NCI-H1694 (cell line): ENCODE measurements at regions not wholly inside any gene's neighbourhood (a gene's known extent, or its start where the extent isn't known, plus 50 kb on each side); places are given as distances from the start of the nearest gene placed in this dataset.
A peak's percentile ranks its signal among the peaks of the same experiment; 100 is the strongest.
"Not testable (repeated sequence)": the region's sequence is repeated elsewhere in the genome, so short reads cannot be mapped to it uniquely, and the experiment has no call there.

Source experiments
- DNase-seq: peaks from one replicate; lab custom pipeline; 2025; lab: John Stamatoyannopoulos, UW

DNA sequence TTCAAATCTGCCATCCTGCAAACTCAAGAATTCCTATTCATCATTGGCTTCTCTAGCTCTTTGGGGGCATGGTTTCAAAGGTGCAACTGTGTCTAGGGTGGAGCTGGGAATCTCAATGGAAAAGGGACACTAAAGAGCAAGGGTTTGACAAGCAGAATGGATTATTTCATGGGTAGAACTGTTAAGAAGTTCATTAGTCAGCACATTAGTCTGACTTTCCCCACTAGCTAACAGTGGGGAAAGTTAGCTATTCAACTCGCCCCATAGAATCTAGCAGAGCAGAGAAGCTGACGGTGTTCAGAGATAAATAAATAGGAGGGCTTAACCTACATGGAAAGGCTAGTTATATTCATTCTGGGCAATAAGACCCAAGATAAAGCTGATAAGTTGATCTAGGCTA, 153.9 kb downstream of the EMP1 start:
- DNase-seq: no peak

DNA sequence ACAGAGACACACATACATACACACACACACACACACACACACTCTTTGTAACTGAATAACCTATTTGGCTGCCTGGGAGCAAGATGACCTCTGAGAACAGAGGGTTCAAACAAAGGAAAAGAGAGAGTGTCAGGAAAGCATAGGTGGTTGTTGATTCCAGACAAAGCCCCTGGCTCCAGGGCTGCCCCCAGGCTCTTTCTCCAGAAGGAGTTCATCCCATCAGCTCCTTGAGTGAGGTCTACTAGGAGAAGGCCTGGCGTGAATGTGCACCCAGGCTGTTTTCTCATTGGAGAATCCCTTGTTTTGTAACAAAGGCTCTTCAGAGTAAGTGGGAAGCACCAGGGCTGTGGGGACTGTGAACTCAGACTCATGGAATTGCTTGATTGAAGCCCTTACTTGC, 151.9 kb downstream of the EMP1 start:
- no peak for DNase-seq

DNA sequence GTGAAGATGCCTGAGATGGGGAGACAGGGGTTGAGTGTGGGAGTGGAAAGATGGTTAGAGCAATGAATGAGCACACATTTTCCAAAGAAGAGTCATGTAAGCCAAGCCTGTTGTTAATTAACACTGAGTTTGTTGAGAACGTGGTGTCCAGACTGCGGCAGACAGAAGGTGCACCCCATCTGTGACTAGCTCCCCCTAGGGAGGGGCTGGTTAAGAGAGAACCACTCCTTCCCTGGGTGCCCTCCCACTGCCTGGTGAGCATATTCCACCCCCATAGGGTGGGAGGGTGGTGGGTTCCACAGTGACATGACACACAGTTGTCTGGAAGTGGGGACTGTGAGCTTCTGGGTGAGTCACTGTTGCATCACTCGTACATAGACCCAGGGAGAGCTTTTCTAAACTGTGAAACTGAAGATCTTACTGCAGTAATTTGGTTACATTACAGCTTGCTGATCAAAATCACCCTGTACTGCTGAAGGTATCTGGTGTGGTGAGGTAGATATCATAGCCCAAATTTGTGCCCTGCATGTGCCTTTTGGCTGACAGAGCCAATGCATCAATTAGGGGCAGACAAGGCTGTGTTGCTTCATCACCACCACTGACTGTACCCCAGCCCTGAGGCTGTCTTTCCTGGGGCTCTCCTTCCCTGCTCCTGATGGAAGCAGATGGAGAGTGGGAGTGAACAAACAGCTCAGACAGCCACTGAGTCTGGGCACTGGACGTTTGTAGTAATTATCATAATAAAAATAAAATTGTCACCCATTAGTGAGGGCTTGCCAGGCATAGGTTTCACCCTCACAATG, 150.9 kb downstream of the EMP1 start:
- DNase-seq: peak; percentile 9

DNA sequence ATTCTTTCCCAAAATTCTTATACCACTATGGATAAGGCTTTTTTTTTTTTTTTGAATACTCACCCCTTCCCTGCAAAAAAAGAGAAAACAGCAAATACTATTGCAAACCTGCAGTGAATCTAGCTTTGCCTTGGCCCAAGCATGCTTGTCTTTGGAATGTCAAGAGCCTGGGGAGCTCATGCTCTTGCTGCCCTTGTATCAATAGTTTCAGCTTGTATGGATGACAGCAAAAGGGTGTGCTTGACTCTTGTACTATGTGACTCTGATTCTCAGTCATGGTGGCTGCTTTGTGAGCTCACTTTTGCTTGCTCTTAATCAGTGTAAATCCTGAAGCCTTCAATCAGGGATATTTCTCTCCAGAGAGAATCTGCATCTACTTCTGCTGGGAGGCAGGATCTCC, 149.2 kb downstream of the EMP1 start:
- DNase-seq: no peak

DNA sequence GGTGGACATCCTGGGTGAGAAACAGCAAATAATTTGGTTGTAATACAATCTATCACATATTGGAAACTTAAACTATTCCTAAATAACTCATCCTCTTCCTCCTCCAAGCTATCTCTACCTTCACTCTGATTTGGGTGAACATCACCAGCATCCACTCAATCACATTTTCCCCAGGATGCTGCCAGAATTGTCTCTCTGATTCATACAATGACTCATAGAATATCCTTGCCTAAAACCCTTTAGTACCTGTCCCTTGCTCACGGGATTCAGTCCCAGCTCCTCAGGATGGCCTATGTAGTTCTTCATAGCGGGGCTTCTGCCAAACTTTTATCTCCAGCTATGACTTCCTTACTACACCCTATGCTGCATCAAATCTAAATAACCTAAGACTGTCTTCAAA, 146.8 kb downstream of the EMP1 start:
- no peak for DNase-seq

DNA sequence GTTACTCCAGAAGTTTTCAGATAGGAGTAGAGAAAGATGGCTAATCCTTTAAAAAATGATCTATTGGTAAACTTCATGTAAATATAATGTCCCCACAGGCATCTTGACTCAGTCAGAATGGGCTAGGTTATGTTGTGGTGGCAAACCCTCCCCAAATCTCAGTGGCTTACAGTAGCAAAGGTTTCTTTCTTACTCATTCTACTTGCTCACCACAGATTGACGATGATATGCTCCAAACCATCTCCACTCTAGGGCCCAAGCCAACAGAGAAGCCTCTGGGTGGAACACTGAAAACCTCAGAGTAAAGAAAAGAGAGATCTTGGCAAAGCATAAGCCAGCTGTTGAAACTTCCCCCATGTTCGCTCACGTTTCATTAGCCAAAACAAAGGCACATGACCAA, 146.4 kb downstream of the EMP1 start:
- DNase-seq: no peak

DNA sequence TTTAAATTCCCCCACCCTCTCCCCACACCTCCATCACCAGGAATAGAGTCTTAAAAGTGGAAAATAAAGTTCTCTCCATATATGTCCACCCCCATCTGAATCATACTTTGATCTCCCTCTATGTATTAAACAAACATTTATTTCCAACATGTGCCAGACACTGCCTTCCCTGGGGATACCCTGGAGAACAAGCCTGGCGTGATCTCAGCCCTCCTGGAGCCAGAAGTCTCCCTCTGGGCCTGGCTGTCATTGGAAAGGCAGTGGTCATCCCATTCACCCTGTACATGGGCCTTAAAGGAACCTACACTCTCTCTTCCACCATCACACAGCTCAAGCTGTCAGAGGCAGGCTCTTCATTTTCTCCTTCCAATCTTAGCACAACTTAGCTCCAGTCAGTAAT, 143.6 kb downstream of the EMP1 start:
- DNase-seq: no peak

DNA sequence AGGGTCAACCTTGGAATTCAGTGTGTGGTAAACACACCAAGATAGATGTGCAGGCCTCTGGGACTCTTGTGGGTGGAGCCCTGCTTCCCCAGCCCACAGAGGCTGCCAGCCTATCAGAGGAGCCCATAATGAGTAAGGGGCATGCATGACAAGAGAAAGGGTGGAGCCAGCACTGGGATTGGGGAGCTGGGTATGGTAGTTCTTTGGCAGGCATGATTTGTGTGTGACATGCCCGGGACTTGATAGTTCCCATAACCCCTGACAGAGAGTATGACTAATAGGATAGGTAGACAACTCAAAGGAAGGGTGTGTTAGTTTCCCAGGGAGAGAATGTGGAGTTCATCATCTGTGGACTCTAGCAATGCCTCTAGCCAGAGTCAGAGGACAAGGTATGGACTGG, 143.0 kb downstream of the EMP1 start:
- no peak for DNase-seq

DNA sequence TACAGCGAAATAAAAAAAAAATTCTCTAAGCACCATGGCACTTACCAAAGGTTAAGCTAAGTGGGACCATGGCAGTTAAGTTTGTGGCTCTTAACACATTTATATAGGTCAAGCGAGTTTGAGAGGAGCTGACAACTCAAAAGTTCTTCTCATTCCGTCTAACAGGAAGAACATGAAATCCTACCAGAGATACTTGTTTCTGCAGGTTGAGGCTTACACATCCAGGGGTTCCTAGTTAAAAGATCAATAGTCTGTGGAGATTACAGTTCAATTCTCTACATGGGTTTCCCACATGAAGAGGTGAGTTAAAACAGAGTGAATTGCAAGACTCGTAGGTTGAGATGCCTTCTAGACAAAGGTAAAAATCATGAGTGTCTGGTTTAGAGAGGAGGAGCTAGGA, 142.6 kb downstream of the EMP1 start:
- no peak for DNase-seq

DNA sequence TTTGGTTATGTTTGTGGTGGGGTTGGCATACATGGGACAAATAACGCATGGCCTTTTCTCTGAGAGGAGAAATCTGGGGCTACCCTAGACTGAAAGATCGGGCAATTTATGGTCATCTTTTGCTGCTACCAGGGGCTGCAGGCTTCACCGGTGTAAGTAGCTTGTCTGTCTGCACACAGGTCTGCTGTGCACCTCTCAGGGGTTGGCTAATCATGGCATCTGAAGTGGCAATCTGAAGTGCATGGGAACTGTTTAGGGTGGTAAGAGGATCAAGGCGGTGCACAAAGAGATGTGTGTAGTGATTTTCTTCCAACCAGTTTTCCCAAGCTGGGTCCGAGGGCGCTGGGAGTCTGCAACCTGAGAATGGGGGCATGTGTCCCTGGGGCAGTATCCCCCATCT, 141.3 kb downstream of the EMP1 start:
- DNase-seq: no peak

DNA sequence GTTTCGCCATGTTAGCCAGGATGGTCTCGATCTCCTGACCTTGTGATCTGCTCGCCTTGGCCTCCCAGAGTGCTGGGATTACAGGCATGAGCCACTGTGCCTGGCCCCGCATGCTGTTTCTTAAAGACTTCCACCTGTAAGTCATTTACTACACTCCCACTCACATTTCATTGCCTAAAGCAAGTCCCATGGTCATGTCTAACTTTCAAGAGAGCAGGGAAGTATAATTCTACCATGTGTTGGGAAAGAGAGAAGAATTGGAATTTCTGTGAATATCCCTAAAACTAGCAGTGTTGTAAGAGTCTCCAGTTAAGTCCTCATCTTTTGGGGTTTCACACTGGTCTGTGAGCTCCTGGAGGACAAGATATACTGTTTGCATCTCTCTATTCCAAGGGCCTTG, 139.7 kb downstream of the EMP1 start:
- DNase-seq: no peak

DNA sequence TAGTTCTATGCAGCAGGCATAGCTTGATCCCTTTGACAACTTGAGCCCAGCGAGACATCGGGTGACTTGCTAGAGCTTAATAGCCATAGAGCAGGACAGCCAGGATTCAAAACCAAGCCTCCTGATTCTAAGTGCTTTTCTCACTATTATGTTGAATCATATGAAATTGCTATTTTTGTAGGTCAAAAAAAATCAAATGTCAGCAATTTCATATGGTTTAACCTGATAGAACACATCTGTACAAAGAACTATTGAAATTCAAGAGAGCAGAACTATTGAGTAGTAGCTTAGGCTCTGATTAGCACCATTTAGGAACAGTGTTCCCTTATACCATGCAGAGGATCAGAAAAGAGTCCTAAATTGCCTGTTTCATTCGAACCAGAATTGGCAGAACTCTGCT, 132.0 kb downstream of the EMP1 start:
- no peak for DNase-seq

DNA sequence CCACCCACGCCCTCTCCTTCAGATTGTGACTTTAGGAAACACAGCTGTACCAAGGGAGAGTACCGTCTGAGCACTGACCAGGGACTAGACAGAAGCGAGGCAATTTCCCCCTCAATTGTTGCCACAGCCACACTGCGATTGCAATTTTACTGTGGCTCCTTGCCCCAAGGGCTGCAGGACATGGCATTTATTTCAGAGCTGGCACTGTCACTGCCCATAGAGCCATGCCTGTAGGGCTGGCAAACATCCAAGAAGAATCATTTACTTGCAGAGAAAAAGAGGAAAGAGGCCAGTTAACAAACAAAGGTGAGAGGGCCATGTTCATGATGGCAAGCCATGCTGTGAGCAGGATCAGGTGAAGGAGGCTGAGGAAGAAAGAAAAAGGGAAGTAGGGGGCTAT, 129.6 kb downstream of the EMP1 start:
- no peak for DNase-seq

DNA sequence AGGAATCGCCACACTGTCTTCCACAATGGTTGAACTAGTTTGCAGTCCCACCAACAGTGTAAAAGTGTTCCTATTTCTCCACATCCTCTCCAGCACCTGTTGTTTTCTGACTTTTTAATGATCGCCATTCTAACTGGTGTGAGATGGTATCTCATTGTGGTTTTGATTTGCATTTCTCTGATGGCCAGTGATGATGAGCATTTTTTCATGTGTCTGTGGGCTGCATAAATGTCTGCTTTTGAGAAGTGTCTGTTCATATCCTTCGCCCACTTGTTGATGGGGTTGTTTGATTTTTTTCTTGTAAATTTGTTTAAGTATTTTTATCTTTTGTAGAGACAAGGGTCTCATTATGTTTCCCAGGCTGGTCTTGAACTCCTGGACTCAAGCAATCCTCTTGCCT, 128.5 kb downstream of the EMP1 start:
- not testable (repeated sequence) for DNase-seq

DNA sequence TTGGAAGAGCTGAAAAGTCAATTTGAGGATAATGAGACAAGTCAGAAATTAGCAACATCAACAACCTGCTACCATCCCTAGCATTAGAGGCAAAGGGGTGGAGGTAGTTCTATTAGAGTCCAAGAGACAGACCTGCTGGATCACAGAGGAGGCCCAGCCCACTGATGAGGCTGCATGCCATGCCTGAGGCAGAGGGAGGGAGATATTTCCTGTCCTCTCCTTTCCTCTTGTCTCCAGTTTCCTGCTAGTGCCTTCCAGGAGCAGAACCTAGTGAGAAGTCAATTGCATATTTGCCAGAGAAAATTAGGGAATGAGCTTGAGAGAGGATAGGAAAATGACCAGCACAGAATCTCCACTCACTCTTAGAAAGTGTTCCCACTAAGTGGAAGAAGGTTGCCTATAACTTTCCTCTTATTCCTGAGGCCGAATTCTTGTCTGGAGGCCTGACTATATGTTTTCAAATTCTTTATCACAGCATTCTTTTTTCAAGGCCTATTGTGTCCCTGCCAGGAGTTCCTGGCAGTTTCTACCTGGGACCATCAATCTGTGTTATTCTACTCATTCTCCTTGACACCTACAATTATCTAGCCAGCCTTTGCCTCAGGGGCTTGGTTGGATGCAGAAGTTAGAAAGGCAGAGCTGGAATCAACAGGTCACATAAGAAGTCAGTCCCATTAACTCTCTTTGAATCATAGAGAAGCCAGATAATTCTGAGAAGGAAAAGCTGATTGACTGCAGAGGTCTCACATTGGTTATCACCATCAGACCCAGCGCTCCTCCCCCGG, 121.9 kb downstream of the EMP1 start:
- DNase-seq: no peak

DNA sequence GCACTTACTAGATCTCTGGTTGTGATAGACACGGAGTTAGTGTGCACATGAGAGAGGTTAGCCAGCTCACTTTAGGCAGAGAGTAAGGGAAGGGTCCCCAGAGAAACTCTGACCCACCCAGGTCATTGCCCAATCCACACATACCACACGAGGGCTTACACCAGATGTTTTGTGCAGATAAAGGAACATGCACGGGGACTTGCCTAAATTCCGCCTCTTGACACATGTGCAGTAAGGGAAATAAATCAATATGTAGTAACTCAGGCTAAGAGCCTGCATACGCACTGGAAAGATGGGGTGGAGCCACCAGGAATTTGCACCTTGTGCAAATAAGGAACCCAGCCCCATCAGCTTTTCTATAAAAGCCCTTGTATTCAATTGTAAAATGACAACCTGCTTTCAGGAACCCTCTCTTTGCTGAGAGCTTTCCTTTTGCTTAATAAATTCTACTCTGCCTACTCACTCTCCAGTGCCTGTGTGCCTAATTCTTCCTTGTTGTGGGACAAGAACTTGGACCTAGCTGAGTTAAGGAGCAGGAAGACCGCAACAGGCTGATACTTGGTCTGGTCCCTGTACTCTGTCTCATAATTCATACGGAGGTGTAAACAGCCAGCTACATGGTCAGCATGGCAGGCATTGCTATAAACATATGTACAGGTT, 120.2 kb downstream of the EMP1 start:
- DNase-seq: no peak

DNA sequence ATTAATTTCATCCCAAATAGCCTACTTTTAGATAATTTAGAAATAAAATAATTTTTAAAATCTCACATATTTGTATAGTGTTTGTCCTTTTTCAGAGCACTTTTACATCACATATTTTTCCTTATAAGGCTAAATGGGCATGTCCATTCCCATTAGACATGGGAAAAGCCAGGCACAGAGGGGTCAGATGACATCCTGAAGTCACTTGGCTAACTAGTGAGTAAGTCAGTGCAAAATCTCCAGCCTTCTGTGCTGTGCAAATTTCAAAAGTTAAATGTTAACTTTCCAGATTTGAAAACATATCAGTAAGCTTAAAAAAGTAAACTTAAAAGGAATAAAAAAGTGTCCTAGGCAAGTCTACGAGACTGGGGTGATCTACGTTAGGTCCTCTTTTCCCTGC, 117.4 kb downstream of the EMP1 start:
- no peak for DNase-seq

DNA sequence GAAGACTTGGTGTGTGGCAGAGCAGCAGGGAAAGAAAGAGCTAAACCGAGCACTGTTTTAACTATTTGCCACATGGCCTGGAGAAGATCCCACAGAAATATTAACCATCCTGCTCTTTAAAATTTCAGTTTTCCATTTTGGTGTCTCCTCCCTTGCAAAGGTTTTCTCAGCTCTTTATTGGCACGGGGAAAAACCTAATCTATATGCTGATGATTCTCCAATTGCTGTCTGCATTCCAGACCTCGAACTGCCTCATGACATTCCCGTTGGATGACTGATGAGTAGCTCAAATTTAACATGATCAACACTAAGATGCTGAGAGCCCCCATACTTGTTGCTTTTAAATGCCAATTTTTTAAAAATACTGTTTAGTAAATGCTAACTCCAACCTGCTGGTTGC, 115.0 kb downstream of the EMP1 start:
- no peak for DNase-seq

DNA sequence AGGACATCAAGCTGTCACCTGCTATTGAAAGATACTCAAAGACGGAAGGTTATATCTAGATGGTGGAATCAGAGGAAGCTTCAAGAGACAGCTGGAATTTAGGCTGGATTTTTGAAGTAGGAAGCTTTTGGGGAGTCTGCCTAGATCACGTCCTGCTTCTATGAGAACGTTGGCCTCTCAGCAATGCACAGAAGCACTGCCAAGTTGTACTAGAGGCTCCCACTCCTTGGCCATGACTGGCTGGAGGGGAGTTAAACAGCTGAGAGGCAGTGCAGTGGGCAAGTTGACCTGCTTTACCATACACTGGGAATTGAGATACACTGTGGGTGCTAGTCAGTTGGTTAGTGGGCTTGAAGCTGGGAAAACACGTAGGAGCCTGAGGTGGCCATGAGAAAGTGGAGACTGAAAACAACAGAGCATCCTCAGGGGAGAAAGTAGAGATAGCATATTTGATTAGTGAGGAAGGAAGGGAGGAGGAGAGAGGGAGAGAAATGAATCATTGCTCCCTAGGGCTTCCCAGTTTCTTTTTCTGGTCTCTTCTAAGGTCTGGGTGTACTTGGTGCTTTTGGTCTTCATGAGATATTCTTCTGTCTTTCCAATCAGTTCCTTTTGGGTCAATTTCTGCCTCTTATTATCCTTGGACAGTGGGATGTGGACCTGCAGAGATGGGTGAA, 110.8 kb downstream of the EMP1 start:
- DNase-seq: no peak

DNA sequence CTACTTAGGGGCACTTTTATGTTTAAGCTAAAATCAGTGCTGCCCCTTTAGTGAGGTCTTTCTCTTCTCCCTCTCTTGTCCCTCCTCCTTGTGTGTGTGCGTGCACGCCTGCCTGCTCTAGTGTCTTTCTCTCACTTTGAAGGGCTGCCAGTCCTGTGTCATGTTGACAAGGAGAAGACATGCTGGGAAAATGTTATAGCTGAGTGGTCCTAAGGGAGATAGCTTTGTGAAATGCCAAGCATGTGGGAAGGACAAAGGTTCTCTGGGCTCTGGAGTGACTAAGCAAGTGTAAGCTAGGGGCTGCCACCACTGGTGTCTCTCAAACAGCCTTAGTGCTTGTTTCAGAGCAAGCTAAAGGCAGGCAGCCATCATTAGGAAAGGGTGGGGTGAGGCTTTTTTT, 108.4 kb downstream of the EMP1 start:
- DNase-seq: no peak

DNA sequence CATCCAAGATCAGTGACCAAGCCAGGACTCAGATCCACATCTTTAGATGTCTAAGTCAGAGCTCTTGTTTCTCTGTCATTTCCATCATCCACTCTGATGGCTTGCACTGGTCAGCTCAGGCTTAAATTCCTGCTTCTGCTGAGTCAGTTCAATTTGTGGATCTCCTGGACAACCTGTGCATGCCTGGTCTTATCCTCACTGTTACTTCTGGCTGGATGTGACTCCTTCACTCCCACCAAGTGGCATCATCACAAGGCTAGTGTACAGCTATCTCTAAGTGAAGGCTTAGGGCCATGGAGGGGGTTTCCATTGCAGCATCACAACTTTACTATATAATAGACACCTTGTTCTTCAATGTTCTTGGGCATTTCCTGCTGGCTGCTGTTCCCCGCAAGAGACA, 102.9 kb downstream of the EMP1 start:
- no peak for DNase-seq

DNA sequence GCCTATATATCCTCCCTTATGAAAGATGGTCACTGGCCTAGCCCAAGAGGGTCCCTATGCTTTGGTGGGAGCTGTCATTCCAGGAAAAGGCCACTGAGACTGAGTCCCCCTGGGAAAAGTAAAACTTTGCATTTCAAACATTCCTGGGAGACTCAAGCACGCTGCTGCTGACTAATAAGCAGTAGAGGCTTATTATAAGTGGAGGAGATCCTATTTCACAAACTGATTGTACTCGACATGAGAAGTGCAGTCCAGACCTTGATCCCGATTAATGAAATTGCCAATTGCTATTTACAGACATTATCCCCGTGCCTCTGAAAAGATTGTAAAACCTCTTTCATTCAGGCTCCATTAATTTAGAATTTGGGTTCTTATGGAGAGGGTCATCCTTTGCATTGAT, 96.6 kb downstream of the EMP1 start:
- no peak for DNase-seq
